SK-N-SH (cell line): ENCODE measurements at regions not wholly inside any gene's neighbourhood (a gene's known extent, or its start where the extent isn't known, plus 50 kb on each side); places are given as distances from the start of the nearest gene placed in this dataset.

Source experiments
- CTCF ChIA-PET: fragments of 300-600, 350-600 bp; formaldehyde crosslinking; extraction: SDS; loops from one replicate; lab custom pipeline; 2021; lab: Yijun Ruan, JAX
- POLR2A ChIA-PET: fragments of 350-600 bp; sonication (Branson Sonifier 250); formaldehyde crosslinking; extraction: SDS; loops from one replicate; lab custom pipeline; 2020; ENCODE audit warnings: antibody characterized with exemption, inconsistent platforms; lab: Yijun Ruan, JAX
- DNase-seq: peaks from one replicate; pipeline ENCODE4 v3.0.0; 2012
- H2AFZ ChIP-seq: fragments of 200-600 bp; sonication (generic); 2 replicates; pipeline ENCODE4 v1.8.1; 2016; ENCODE audit warnings: antibody characterized with exemption, mild to moderate bottlenecking, low read depth
- H3F3A ChIP-seq: fragments of 200-600 bp; sonication (generic); replicated peaks from 2 replicates; pipeline ENCODE3; 2016; ENCODE audit warnings: antibody characterized with exemption, mild to moderate bottlenecking; ENCODE audit not compliant: insufficient read depth
- H3K27ac ChIP-seq, 2 experiments: fragments of 200-500 bp in 1 of 2; fragments of 200-600 bp in 1 of 2; sonication (Bioruptor generic) in 1 of 2; sonication (generic), shearing (Covaris generic) in 1 of 2; 2 replicates each; pipeline versions ENCODE4 v1.5.1 to v1.6.1; 2014 to 2016; ENCODE audit warnings: low read depth in 2 of 2, inconsistent platforms in 1 of 2, low read length in 1 of 2, mild to moderate bottlenecking in 1 of 2, mixed read lengths in 1 of 2
- H3K27me3 ChIP-seq: fragments of 200-600 bp; sonication (generic), shearing (Covaris generic); 2 replicates; pipeline ENCODE4 v1.6.1; 2016; ENCODE audit warnings: mixed run types; ENCODE audit not compliant: insufficient read depth
- H3K36me3 ChIP-seq, 2 experiments: fragments of 200-500 bp in 1 of 2; fragments of 200-600 bp in 1 of 2; sonication (Bioruptor generic) in 1 of 2; sonication (generic) in 1 of 2; replicated peaks in 1 of 2; 2 replicates each; pipeline versions ENCODE3 to v1.5.1; 2014 to 2016; ENCODE audit warnings: low read length in 1 of 2, mild to moderate bottlenecking in 1 of 2; ENCODE audit not compliant: insufficient read depth in 2 of 2, control insufficient read depth in 1 of 2
- H3K4me1 ChIP-seq, 2 experiments: fragments of 200-500 bp in 1 of 2; fragments of 200-600 bp in 1 of 2; sonication (Bioruptor generic) in 1 of 2; sonication (generic), shearing (Covaris generic) in 1 of 2; 2 replicates each; pipeline versions ENCODE4 v1.5.1 to v1.6.1; 2014 to 2016; ENCODE audit warnings: low read depth in 1 of 2, low read length in 1 of 2, mixed run types in 1 of 2; ENCODE audit not compliant: insufficient read depth in 2 of 2, control insufficient read depth in 1 of 2
- H3K4me2 ChIP-seq: fragments of 200-600 bp; sonication (generic), shearing (Covaris generic); 2 replicates; pipeline ENCODE4 v1.6.1; 2017; ENCODE audit warnings: mixed run types
- H3K4me3 ChIP-seq, 2 experiments: fragments of 200-500 bp in 1 of 2; fragments of 200-600 bp in 1 of 2; sonication (Bioruptor generic) in 1 of 2; sonication (generic), shearing (Covaris generic) in 1 of 2; 2 replicates each; pipeline versions ENCODE4 v1.5.1 to v1.8.1; 2014 to 2016; ENCODE audit warnings: low read depth in 2 of 2, inconsistent platforms in 1 of 2, low read length in 1 of 2, mild to moderate bottlenecking in 1 of 2, mixed read lengths in 1 of 2, moderate library complexity in 1 of 2
- H3K79me2 ChIP-seq: fragments of 200-600 bp; sonication (generic); 2 replicates; pipeline ENCODE4 v1.8.1; 2017; ENCODE audit warnings: mild to moderate bottlenecking; ENCODE audit not compliant: insufficient read depth
- H3K9ac ChIP-seq: fragments of 200-600 bp; sonication (generic); 2 replicates; pipeline ENCODE4 v1.6.1; 2017; ENCODE audit warnings: mixed run types
- H3K9me2 ChIP-seq: fragments of 200-600 bp; sonication (generic); 2 replicates; pipeline ENCODE4 v1.6.1; 2017; ENCODE audit warnings: mixed run types
- H3K9me3 ChIP-seq: fragments of 200-600 bp; sonication (generic); 2 replicates; pipeline ENCODE4 v1.6.1; 2017; ENCODE audit warnings: mixed run types, mild to moderate bottlenecking, moderate library complexity
- H4K20me1 ChIP-seq: fragments of 200-600 bp; sonication (generic); 2 replicates; pipeline ENCODE4 v1.6.1; 2017; ENCODE audit warnings: mild to moderate bottlenecking, mixed run types; ENCODE audit not compliant: insufficient read depth
- FOXJ3 ChIP-seq: sonication (generic); formaldehyde crosslinking; IDR thresholded peaks from 2 replicates; pipeline ENCODE4 v1.5.1; 2020; ENCODE audit warnings: mild to moderate bottlenecking, missing genetic modification reagents
- NFIC ChIP-seq: IDR thresholded peaks from 2 replicates; pipeline ENCODE4 v1.4.0; 2012; ENCODE audit warnings: borderline replicate concordance
- RAD21 ChIP-seq: IDR thresholded peaks from 2 replicates; pipeline ENCODE4 v1.6.1; 2012; ENCODE audit warnings: mild to moderate bottlenecking, low read length
- RCOR1 ChIP-seq: fragments of 150-350 bp; IDR thresholded peaks from 2 replicates; pipeline ENCODE4 v1.6.1; 2017; ENCODE audit warnings: antibody characterized with exemption, low read length
- RFX5 ChIP-seq: IDR thresholded peaks from 2 replicates; pipeline ENCODE4 v1.6.1; 2012; ENCODE audit warnings: mild to moderate bottlenecking, improper control_type of control experiment, low read length
- SIN3A ChIP-seq: IDR thresholded peaks from 2 replicates; pipeline ENCODE4 v1.6.1; 2012; ENCODE audit warnings: low read depth, mild to moderate bottlenecking, low read length, moderate library complexity, borderline replicate concordance
- WGBS: methylation state at CpG from one replicate; pipeline ENCODE4 v1.1.6; 2017; ENCODE audit warnings: low lambda C conversion rate; 5-methylcytosine and 5-hydroxymethylcytosine counted together
- TF ChIP-seq, protein P1 (sequence below): fragments of 150-350 bp; IDR thresholded peaks from 2 replicates; pipeline ENCODE4 v1.6.1; 2017; ENCODE audit warnings: antibody characterized with exemption, low read length, low read depth, borderline replicate concordance
- TF ChIP-seq, protein P2 (sequence below): IDR thresholded peaks from 2 replicates; pipeline ENCODE4 v1.4.0; 2012; ENCODE audit warnings: low read depth, borderline replicate concordance
- TF ChIP-seq, protein P3 (sequence below): IDR thresholded peaks from 2 replicates; pipeline ENCODE4; 2012

DNA sequence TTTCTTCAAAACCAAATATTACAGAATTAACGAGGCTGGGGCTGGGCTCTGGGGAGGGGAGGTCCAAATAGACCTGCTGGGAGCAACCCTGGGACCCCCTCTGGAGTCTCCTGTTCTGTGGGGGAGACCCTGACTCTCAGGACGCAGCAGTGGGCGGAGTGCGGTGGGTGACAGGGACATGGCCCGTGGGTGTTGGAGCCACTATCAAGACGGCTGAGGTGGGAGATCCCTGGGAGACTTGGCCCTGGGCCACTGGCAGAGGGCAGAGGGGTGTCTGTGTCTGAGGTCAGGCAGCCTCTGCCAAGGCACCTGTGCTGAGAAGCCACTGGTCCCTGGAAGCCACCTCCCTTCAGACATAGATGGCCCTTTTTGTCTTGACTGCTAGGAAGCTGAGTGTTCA, 79.5 kb upstream of the CTDP1 start:
- H3K9me2 ChIP-seq: no peaks in the 10 kb centered on the region
- H3K27me3 ChIP-seq: peaks cover 92% of the 10 kb centered on the region
- no peak overlapping the region for H3K4me2 ChIP-seq
- H3K9ac ChIP-seq: no peak overlapping the region
- H2AFZ ChIP-seq: no peak overlapping the region
- ChIA-PET POLR2A (no interaction called here), CTCF (no interaction called here)
- no peak for DNase-seq
- WGBS: 7% methylated on average over 3 of the region's 6 CpGs
- H3K36me3 ChIP-seq: no peaks in the 10 kb centered on the region
- H3K4me3 ChIP-seq: no peak overlapping the region
- no peaks in the 10 kb centered on the region for H4K20me1 ChIP-seq
- no peaks in the 10 kb centered on the region for H3K4me1 ChIP-seq
- TF ChIP-seq, protein P1, sequence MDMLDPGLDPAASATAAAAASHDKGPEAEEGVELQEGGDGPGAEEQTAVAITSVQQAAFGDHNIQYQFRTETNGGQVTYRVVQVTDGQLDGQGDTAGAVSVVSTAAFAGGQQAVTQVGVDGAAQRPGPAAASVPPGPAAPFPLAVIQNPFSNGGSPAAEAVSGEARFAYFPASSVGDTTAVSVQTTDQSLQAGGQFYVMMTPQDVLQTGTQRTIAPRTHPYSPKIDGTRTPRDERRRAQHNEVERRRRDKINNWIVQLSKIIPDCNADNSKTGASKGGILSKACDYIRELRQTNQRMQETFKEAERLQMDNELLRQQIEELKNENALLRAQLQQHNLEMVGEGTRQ: no peak
- TF ChIP-seq, protein P2, sequence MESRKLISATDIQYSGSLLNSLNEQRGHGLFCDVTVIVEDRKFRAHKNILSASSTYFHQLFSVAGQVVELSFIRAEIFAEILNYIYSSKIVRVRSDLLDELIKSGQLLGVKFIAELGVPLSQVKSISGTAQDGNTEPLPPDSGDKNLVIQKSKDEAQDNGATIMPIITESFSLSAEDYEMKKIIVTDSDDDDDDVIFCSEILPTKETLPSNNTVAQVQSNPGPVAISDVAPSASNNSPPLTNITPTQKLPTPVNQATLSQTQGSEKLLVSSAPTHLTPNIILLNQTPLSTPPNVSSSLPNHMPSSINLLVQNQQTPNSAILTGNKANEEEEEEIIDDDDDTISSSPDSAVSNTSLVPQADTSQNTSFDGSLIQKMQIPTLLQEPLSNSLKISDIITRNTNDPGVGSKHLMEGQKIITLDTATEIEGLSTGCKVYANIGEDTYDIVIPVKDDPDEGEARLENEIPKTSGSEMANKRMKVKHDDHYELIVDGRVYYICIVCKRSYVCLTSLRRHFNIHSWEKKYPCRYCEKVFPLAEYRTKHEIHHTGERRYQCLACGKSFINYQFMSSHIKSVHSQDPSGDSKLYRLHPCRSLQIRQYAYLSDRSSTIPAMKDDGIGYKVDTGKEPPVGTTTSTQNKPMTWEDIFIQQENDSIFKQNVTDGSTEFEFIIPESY: no peak
- H3K9me3 ChIP-seq: no peaks in the 10 kb centered on the region
- H3F3A ChIP-seq: peaks cover under 1% of the 10 kb centered on the region
- H3K27ac ChIP-seq: no peak overlapping the region
- no peaks in the 10 kb centered on the region for H3K79me2 ChIP-seq

DNA sequence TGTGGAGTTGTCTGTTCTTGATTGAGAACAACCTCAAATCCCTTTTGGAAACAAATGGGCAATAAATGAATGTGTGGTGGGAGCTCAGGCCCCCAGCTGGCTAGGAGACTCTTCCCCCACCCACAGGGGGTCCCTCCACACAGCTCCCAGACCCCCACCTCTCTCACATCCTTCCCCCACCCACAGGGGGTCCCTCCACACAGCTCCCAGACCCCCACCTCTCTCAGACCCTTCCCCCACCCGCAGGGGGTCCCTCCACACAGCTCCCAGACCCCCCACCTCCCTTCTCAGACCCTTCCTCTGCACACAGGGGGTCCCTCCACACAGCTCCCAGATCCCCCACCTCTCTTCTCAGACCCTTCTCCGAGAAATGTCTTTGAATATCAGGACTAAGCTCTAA, 79.0 kb upstream of the CTDP1 start:
- H3K9me2 ChIP-seq: no peaks in the 10 kb centered on the region
- H3K4me3 ChIP-seq: no peak overlapping the region
- peaks cover 88% of the 10 kb centered on the region for H3K27me3 ChIP-seq
- ChIA-PET POLR2A (no interaction called here), CTCF (no interaction called here)
- no peaks in the 10 kb centered on the region for H3K4me1 ChIP-seq
- no peaks in the 10 kb centered on the region for H3K36me3 ChIP-seq
- DNase-seq: no peak
- no peak overlapping the region for H3K27ac ChIP-seq
- peaks cover 3% of the 10 kb centered on the region for H3F3A ChIP-seq
- H3K9ac ChIP-seq: no peak overlapping the region
- no peaks in the 10 kb centered on the region for H3K9me3 ChIP-seq
- 4% methylated on average over 2 of the region's 2 CpGs for WGBS
- no peaks in the 10 kb centered on the region for H4K20me1 ChIP-seq
- TF ChIP-seq, protein P3, sequence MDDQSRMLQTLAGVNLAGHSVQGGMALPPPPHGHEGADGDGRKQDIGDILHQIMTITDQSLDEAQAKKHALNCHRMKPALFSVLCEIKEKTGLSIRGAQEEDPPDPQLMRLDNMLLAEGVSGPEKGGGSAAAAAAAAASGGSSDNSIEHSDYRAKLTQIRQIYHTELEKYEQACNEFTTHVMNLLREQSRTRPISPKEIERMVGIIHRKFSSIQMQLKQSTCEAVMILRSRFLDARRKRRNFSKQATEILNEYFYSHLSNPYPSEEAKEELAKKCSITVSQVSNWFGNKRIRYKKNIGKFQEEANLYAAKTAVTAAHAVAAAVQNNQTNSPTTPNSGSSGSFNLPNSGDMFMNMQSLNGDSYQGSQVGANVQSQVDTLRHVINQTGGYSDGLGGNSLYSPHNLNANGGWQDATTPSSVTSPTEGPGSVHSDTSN: no peak
- TF ChIP-seq SIN3A: no peak
- TF ChIP-seq FOXJ3 (CRISPR knock-in tag): no peak
- TF ChIP-seq NFIC: no peak
- TF ChIP-seq RFX5: no peak
- no peak for TF ChIP-seq RCOR1
- TF ChIP-seq, protein P2: no peak
- TF ChIP-seq RAD21: no peak
- TF ChIP-seq, all 33 proteins: peak for 0
- no peak overlapping the region for H2AFZ ChIP-seq
- no peak overlapping the region for H3K4me2 ChIP-seq
- H3K79me2 ChIP-seq: no peaks in the 10 kb centered on the region
